ENCODE measurements at regions not wholly inside any gene's neighbourhood (a gene's known extent, or its start where the extent isn't known, plus 50 kb on each side); places are given as distances from the start of the nearest gene placed in this dataset.

DNA sequence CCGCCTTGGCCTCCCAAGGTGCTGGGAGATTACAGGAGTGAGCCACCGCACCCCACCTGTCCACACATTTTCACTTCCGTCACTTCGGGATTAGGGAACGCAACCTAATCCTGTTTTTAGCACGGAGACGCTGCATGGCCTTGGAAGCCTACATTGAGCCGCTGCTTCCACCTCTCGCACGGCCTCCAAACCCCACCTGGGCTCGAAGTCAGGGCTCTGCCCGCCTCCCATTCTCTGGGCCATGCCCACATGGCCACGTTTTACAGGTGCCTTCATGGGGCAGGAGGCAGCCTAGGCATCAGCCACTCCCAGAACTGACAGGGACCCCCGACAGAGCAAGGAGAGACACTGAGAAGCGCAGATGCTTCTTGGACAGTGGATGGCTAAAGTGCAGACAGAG is 100.6 kb downstream of the OAT start:
- TF ChIP-seq, protein P1, sequence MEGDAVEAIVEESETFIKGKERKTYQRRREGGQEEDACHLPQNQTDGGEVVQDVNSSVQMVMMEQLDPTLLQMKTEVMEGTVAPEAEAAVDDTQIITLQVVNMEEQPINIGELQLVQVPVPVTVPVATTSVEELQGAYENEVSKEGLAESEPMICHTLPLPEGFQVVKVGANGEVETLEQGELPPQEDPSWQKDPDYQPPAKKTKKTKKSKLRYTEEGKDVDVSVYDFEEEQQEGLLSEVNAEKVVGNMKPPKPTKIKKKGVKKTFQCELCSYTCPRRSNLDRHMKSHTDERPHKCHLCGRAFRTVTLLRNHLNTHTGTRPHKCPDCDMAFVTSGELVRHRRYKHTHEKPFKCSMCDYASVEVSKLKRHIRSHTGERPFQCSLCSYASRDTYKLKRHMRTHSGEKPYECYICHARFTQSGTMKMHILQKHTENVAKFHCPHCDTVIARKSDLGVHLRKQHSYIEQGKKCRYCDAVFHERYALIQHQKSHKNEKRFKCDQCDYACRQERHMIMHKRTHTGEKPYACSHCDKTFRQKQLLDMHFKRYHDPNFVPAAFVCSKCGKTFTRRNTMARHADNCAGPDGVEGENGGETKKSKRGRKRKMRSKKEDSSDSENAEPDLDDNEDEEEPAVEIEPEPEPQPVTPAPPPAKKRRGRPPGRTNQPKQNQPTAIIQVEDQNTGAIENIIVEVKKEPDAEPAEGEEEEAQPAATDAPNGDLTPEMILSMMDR (IDR thresholded peaks at IDR 0.05), result no peak
- no peak for TF ChIP-seq POLR2A (IDR thresholded peaks at IDR 0.05)
